T47D (cell line): ENCODE measurements at regions not wholly inside any gene's neighbourhood (a gene's known extent, or its start where the extent isn't known, plus 50 kb on each side); places are given as distances from the start of the nearest gene placed in this dataset.

Source experiments
- DNase-seq, 2 experiments: peaks; one replicate each; pipeline versions ENCODE4 v3.0.0 to v3.0.0-alpha.2; 2011 to 2012; ENCODE audit warnings: low read depth in 1 of 2, low spot score in 1 of 2
- JUND ChIP-seq: IDR thresholded peaks from 2 replicates; pipeline ENCODE4 v1.6.1; 2012; ENCODE audit warnings: low read depth
- in situ Hi-C: cut with HindIII; loops from 2 replicates; pipeline ENCODE4 v1.10.0; 2016; ENCODE audit warnings: low sequenced_read_pairs, low pct_unique_long_range_greater_than_20kb

GRCh38 chr11:127135256-127135655 lies 134.7 kb upstream of the KIRREL3 start:
- in situ Hi-C loops = no loop called here
- TF ChIP-seq JUND = no peak
- DNase-seq = no peak

DNA sequence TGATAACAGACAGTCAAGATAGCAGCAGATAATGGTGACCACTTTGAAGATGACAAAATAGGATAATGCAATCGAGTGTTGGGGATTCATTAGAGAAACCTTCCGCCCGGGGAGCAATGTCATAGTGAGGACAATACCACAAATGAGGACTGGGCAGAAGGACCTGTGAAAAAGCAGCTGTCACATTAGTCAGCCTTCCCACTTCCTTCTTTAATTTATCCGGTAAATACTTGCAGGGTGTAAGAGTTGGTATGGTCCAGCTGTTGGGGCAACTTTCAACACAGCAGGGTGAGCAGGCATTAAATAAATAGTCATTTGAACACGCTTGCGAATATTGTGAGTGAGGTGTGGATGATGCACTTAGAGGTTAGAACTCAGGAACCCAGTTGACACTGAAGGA lies 132.5 kb upstream of the KIRREL3 start:
- no peak for TF ChIP-seq JUND
- no peak for DNase-seq
- in situ Hi-C loops = no loop called here

- DNase-seq = no peak
- TF ChIP-seq JUND = no peak
- in situ Hi-C loops = no loop called here
Observed at GRCh38 chr11:127130321-127130720, 129.8 kb upstream of the KIRREL3 start.

DNA sequence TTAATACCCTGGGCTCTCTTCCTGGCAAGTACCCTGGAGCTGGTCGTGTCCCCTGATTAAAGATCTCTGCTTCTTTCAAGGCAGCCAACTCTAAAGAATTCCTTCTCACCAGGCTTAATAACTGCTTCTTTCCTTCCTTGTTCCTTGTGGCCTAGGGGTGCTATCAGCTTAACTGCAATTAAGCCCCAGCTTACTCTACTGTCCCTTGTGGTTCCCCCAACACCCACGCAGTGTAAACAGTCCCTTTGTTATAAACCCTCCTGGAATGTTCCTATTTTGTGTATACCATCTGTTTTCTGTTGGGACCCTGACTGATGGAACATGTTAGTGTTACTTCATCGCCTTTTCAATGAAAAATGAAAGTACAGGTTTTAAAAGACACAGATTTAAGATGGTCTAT lies 126.4 kb upstream of the KIRREL3 start:
- no peak for TF ChIP-seq JUND
- in situ Hi-C loops = no loop called here
- no peak for DNase-seq

DNA sequence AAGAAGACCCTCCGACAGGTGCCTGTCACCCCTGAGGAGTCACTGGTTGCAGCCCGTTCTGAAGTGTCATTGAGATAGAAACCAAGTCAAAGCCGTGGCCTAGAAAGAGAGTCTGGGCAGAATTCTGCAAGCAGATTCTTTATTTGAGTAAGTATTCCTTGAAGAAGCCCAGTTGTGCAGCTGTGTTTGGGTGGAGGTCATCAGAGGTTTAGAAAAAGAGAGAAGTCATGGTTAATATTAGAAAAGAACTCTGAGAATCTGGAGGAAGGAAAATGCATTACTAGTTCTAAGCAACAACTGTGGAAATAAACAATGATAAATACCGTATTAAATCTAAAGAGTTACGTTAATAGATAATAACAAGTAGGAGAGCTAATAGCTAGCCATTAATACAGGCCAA lies 118.8 kb upstream of the KIRREL3 start:
- no peak for DNase-seq
- no peak for TF ChIP-seq JUND
- in situ Hi-C loops = no loop called here

DNA sequence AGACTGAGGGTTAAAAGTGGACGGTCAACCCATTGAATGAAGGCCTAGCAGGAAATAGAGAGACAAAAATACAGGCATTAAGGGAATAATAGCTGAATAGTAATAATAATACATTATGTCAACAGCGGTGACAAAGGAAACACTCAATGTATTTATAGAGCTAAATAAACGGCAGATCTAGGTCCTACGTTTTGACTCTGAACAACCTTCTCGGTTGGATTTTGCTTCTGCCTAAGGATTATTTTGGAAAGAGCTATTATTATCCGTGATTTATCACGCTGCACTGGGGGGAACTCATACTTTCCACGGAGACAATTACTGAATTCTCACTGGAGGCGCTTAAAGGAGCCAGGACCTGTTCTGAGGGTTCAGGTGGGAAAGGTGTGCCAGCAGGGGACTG lies 118.2 kb upstream of the KIRREL3 start:
- DNase-seq = no peak
- TF ChIP-seq JUND = no peak
- in situ Hi-C loops = no loop called here

- DNase-seq = no peak
- in situ Hi-C loops = no loop called here
- TF ChIP-seq JUND = no peak
Observed at GRCh38 chr11:127117231-127117739, 116.7 kb upstream of the KIRREL3 start.

DNA sequence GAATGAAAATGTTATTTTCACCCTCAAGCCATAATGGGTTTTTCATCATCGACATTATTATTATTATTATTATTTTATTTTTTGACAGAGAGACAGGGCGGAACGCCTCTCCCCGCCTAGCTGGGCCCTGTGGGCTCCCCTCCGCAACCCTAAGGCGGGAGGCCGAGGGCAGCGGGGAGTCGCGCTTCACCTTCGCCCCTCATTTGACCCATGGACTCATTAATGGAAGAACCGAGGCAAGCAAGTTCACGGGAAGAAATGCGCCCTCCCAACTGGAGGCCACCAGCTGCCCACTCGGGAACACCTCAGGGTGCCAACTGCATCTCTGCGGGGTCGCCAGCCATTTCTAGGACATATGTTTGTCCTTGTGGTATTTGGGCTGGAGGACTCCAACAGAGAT lies 115.3 kb upstream of the KIRREL3 start:
- no peak for DNase-seq
- TF ChIP-seq JUND = no peak
- in situ Hi-C loops = no loop called here

- no peak for TF ChIP-seq JUND
- in situ Hi-C loops = no loop called here
- DNase-seq = no peak
Observed at GRCh38 chr11:127114035-127114434, 113.5 kb upstream of the KIRREL3 start.

DNA sequence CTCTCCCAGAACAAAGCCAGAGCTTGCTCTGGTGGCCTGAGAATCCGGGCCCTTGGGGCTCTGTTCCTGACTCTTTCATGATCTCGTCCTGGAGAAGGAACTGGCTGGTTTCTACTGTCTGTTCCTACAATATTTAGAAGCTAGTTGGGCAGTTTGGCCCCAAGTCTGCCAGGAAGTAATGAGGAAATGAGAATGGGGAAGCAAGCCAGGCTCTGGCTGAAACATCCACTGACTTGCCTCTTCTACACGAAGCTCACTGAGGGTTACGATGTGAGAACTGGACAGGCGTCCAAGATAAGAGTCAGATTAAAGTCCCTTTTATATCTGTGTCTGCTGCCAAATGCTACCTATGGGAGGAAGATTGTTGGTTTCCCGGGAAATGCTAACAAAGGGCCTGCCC lies 110.0 kb upstream of the KIRREL3 start:
- DNase-seq = no peak
- no peak for TF ChIP-seq JUND
- in situ Hi-C loops = no loop called here

GRCh38 chr11:127109796-127110480 lies 109.4 kb upstream of the KIRREL3 start:
- no peak for TF ChIP-seq JUND
- DNase-seq = no peak

GRCh38 chr11:127108838-127109237 lies 108.3 kb upstream of the KIRREL3 start:
- TF ChIP-seq JUND = no peak
- in situ Hi-C loops = no loop called here
- DNase-seq = no peak

More at GRCh38 chr11:127109796-127110480, 109.4 kb upstream of the KIRREL3 start:
- in situ Hi-C loops = no loop called here

GRCh38 chr11:127106938-127107337 lies 106.4 kb upstream of the KIRREL3 start:
- in situ Hi-C loops = no loop called here
- DNase-seq = no peak
- no peak for TF ChIP-seq JUND

DNA sequence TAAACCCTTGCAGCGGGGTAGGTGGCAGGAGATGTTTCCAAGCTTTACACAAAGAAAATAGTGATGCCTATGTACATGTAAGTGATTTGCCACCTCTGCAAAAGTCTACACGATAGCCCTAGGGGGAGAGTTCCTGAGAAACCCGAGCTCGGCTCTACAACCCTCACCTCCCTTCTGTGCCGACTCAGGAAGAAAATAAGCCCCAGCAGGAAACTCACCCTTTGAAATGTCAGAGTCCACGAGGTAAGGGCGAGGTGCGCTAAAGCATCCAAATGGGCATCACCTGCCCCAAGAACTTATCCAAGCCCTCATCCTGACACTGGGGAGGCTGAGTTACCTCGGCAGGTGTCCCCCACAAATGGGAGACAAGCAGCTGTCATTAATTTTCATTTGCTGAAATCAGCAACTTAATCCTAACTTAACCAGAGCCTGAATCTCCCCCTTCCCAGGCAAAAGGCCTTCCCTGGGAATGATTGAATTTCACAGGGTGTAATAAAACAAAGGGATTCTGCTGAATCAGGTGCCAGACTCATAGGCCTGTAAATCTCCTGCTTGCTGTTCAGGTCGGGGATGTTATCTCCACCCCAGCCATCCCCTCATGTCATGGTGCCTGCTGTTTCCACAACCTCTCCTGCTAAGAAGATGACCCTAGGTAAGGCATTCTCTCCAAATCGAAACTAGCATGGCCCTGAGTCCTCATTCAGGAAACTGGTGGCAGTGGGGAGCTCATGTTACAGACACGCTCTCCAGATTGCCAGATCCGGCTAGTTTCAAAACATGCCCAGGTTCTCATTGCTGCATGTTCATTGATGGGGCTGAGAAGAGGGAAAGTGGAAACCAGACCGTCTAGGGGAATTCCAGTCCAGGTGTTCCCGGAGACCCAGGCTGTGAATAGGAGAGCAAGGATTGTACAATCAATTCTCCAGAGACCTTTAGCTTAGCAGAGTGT lies 105.3 kb upstream of the KIRREL3 start:
- peak; percentile 31 to 59 for DNase-seq
- no peak for TF ChIP-seq JUND
- in situ Hi-C loops = no loop called here
